ENCODE measurements at regions not wholly inside any gene's neighbourhood (a gene's known extent, or its start where the extent isn't known, plus 50 kb on each side); places are given as distances from the start of the nearest gene placed in this dataset.

GRCh38 chr5:68823301-68823700 lies 270.5 kb upstream of the SLC30A5 start:
- no peak for TF ChIP-seq EP300 (IDR thresholded peaks at IDR 0.05)
- TF ChIP-seq POLR2AphosphoS5 (IDR thresholded peaks at IDR 0.05): no peak
- no peak for TF ChIP-seq POLR2A (IDR thresholded peaks at IDR 0.05; ENCODE audit: low read depth)
- TF ChIP-seq CTCF (IDR thresholded peaks at IDR 0.05): no peak
